Activated CD8-positive, alpha-beta T cell treated with anti-CD3 and anti-CD28 coated beads, Interleukin-2, amount 10 ng/mL, durations not matched to agents 7 days and 5 days (primary cell): ENCODE measurements at regions not wholly inside any gene's neighbourhood (a gene's known extent, or its start where the extent isn't known, plus 50 kb on each side); places are given as distances from the start of the nearest gene placed in this dataset.
"Not testable (repeated sequence)": the region's sequence is repeated elsewhere in the genome, so short reads cannot be mapped to it uniquely, and the experiment has no call there.

ENCODE experiments used
- ATAC-seq: fragments of 150-1000 bp; cut with Tn5 transposase; one replicate; pipeline ENCODE4 v1.10.0; 2021; ENCODE audit warnings: moderate library complexity
- CTCF ChIA-PET: fragments of 350-600 bp; sonication (Branson Sonifier 250); formaldehyde crosslinking; loops from one replicate; lab custom pipeline; 2021; ENCODE audit warnings: antibody characterized with exemption; lab: Charles Lee
- POLR2A ChIA-PET: fragments of 350-600 bp; sonication (Branson Sonifier 250); formaldehyde crosslinking; loops from one replicate; lab custom pipeline; 2021; ENCODE audit warnings: antibody characterized with exemption; lab: Charles Lee
- DNase-seq: peaks from one replicate; pipeline ENCODE4 v3.0.0-alpha.2; 2020
- H3K27ac Mint-ChIP-seq: one replicate; pipeline ENCODE4 v1.8.0; 2021; ENCODE audit warnings: mild to moderate bottlenecking, mixed read lengths
- H3K27me3 Mint-ChIP-seq: one replicate; pipeline ENCODE4 v1.8.0; 2021; ENCODE audit warnings: low read depth, mixed read lengths
- H3K36me3 Mint-ChIP-seq: one replicate; pipeline ENCODE4 v1.8.0; 2021; ENCODE audit warnings: low read depth, mixed read lengths
- H3K4me1 Mint-ChIP-seq: one replicate; pipeline ENCODE4 v1.8.0; 2021; ENCODE audit warnings: low read depth, mixed read lengths
- H3K4me3 Mint-ChIP-seq: one replicate; pipeline ENCODE4 v1.8.0; 2021; ENCODE audit warnings: mild to moderate bottlenecking, mixed read lengths
- H3K9me3 Mint-ChIP-seq: one replicate; pipeline ENCODE4 v1.8.0; 2022; ENCODE audit warnings: mixed read lengths; ENCODE audit not compliant: insufficient read depth

DNA sequence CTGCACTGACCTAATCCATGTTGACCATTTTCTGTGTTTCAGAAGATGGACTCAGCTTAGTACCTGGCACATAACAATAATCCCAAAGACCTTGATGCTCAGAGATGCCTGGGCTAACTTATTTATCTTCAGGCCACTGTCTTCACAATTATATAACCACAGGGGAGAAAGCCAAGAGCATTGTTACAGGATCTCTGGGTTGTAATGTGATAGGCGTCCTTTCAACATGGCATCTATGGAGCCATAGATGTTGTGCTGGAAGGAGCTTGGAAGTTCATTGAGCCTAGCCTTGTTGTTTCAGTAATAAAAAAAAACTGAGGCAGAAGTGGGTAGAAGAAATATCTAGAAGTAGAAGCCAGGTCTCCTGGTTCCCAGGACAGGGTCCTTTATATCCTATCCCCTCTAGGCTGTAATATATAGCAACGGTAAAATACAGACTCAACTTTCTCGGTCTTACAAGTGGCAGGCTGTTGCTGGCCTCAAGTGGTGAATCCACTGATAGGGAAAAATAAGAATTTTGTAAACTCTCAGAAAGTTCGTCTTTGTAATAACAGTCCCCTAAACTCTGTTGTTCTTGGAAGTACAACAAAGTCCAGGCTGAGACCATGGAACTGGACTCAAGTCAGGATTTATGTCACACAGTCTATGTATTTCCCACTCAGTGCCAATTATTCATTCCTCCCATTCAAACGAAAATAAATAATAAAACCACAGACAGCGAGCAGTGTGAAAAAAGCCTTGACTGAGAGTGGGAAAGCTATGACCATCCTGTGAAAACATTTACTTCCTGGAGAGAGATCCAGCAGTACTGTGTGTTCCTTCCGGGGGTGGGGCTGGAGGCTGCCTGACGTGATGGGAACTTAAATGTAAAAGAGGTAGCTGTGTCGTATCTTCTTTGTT, 277.6 kb downstream of the REEP3 start:
- CTCF ChIA-PET, result interaction anchor here (1.4 kb wide), 1 partner anchor 68 kb away, joined by 3 read pairs; no protein-coding TSS in a partner anchor
- Mint-ChIP-seq H3K27me3 (no peaks in the 10 kb centered on the region), H3K36me3 (no peaks in the 10 kb centered on the region), H3K27ac (no peak overlapping the region), H3K4me1 (peaks cover 10% of the 10 kb centered on the region), H3K9me3 (no peaks in the 10 kb centered on the region), H3K4me3 (no peak overlapping the region)
- DNase-seq (no peak), ATAC-seq (no peak)
- POLR2A ChIA-PET, result no interaction called here

DNA sequence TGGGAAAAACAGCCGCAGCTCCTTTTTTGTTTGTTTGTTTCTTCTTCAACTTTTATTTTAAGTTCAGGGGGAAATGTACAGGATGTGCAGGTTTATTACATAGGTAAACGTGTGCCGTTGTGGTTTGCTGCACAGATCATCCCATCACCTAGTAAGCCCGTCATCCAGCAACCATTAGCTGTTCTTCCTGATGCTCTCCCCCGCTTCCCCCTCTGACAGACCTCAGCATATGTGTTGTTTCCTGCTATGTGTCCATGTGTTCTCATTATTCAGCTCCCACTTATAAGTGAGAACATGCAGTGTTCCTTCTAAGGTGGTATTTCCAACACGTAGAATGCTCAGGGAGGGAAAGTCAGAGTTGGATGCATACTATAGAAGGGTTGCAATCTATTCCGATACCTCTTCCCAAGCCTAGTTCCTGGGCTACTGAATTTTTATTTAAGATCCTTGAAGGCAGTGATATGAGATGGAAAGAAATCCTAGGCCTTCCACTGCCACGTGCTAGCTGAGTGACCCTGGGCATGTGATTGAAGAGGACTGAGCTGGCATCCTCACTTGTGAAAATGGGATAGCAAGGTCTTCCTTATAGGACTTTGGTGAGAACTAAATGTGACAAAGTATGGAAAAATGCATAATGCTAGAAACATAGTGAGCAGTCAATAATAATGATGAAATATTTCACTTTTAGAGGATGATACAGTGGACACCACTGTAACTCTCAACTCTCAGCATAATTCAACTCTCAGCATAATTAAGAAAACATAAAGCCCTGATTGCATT, 278.5 kb downstream of the REEP3 start:
- ATAC-seq, result no peak
- Mint-ChIP-seq H3K4me3 (no peak overlapping the region), H3K9me3 (no peaks in the 10 kb centered on the region), H3K27me3 (no peaks in the 10 kb centered on the region), H3K4me1 (peaks cover 10% of the 10 kb centered on the region), H3K36me3 (no peaks in the 10 kb centered on the region), H3K27ac (no peak overlapping the region)
- CTCF ChIA-PET, result interaction anchor here (1.0 to 1.4 kb wide), 2 partner anchors 20 to 67 kb away, joined by 3 read pairs; no protein-coding TSS in a partner anchor
- no peak for DNase-seq
- POLR2A ChIA-PET, result no interaction called here

DNA sequence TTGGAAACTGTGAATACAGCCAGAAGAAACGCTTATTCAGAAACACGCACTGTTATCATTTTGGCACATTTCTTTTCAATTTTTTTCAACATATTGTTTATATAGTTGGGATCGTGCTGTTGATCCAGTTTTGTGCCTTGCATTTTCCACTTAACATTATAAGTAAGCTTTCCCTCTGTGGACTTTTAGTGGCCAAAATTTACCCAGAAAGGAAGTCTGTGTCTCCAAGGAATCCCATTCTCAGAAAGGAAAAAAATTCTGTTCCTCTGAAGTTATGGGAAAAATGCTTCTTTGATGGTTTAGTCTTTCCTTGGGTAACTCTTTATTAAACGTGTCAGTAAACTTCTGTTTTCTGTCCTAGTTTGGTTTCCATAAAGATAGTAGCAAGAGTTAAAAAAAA, 280.0 kb downstream of the REEP3 start:
- DNase-seq (no peak), ATAC-seq (no peak)
- Mint-ChIP-seq H3K27me3 (no peaks in the 10 kb centered on the region), H3K27ac (no peak overlapping the region), H3K4me3 (no peak overlapping the region), H3K36me3 (no peaks in the 10 kb centered on the region), H3K4me1 (peaks cover 10% of the 10 kb centered on the region), H3K9me3 (no peaks in the 10 kb centered on the region)
- ChIA-PET POLR2A (no interaction called here), CTCF (no interaction called here)

DNA sequence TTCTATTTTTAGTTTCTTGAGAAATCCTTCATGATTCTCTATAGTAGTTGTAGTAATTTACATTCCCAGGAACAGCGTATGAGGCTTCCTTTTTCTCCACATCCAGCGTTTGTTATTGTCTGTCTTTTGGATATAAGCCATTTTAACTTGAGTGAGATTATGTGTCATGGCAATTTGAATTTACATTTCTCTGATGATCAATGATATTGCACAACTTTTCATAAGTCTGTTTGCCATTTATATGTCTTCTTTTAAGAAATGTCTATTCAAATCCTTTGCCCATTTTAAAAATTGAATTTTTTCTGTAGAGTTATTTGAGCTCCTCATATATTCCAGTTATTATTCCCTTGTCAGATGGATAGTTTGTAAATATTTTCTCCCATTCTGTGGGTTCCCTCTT, 285.1 kb downstream of the REEP3 start:
- Mint-ChIP-seq H3K27me3 (no peaks in the 10 kb centered on the region), H3K36me3 (no peaks in the 10 kb centered on the region), H3K4me3 (no peak overlapping the region), H3K4me1 (no peaks in the 10 kb centered on the region), H3K27ac (no peak overlapping the region), H3K9me3 (no peaks in the 10 kb centered on the region)
- no peak for ATAC-seq
- ChIA-PET CTCF (no interaction called here), POLR2A (no interaction called here)
- no peak for DNase-seq

DNA sequence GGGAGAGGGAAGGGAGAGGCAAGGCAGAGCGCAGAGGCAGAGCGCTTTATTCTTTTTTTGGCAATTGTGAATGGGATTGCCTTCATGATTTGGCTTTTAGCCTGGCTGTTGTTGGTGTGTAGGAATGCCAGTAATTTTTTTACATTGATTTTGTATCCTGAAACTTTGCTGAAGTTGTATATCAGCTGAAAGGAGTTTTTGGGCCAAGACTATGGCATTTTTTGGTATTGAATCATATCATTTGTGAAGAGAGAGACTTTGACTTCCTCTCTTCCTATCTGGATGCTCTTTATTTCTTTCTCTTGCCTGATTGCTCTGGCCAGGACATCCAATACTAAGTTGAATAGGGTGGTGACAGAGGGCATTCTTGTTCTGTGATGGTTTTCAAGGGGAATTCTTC, 291.3 kb downstream of the REEP3 start:
- CTCF ChIA-PET, result no interaction called here
- peaks cover 3% of the 10 kb centered on the region for H3K27me3 Mint-ChIP-seq
- POLR2A ChIA-PET, result no interaction called here

DNA sequence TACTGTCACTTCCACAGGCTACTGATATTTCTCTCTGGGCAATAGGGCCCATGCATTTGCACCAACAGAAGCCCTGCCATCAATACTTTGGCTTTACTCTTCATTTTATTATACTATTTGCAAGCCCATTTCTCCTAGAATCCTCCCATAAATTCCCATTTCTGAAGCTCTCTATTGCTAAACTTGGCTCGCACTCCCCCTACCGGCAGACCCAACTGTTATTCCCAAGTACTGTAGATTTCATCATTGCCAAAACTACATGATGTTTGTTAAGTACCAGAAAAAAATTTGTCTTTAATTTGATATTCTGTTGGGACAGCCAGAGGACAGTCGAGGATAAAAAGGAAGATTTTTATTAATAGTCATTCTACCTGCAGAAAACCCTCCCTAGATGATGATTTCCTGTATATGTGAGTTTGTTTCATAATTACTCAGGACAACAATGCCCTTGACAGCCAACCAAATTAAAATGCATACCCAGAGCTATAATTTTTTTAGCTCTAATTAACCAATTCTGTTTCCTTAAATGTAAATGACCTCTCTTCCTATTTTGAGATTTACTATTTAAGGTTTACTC, 298.6 kb downstream of the REEP3 start:
- H3K27ac Mint-ChIP-seq, result no peak overlapping the region
- peaks cover 12% of the 10 kb centered on the region for H3K27me3 Mint-ChIP-seq
- no peaks in the 10 kb centered on the region for H3K9me3 Mint-ChIP-seq
- H3K4me3 Mint-ChIP-seq, result no peak overlapping the region
- no peaks in the 10 kb centered on the region for H3K4me1 Mint-ChIP-seq
- DNase-seq, result peak; percentile 23
- ChIA-PET POLR2A (no interaction called here), CTCF (interaction anchor here (0.9 to 1.3 kb wide), 3 partner anchors 12 to 47 kb away, joined by 3 to 4 read pairs (median 3); no protein-coding TSS in a partner anchor)
- H3K36me3 Mint-ChIP-seq, result no peaks in the 10 kb centered on the region
- no peak for ATAC-seq

More for the DNA sequence above, 291.3 kb downstream of the REEP3 start:
- Mint-ChIP-seq H3K36me3 (no peaks in the 10 kb centered on the region), H3K4me3 (no peak overlapping the region), H3K9me3 (no peaks in the 10 kb centered on the region), H3K4me1 (no peaks in the 10 kb centered on the region), H3K27ac (no peak overlapping the region)
- no peak for DNase-seq
- ATAC-seq, result no peak

DNA sequence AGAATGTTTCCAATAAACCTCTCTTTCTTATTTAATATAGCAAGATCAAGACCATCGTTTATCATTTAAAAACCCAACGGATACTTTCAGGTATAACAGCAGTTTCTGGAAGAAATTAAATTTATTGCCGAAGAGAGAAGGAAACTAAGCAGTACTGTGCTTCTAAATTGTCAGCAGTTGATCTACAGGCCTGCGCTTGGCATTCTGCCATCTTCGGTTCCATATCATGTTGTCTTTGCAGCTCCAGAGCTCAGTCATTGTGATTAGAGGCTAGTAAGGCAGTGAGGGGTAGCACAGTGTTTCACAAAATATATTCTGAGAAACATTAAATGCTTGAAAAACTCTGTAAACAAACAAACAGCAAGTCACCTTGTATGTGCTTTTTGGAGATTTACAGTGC, 301.3 kb downstream of the REEP3 start:
- no peak for DNase-seq
- H3K9me3 Mint-ChIP-seq, result no peaks in the 10 kb centered on the region
- no peak overlapping the region for H3K4me3 Mint-ChIP-seq
- H3K27me3 Mint-ChIP-seq, result peaks cover 8% of the 10 kb centered on the region
- no peaks in the 10 kb centered on the region for H3K4me1 Mint-ChIP-seq
- no peaks in the 10 kb centered on the region for H3K36me3 Mint-ChIP-seq
- CTCF ChIA-PET, result no interaction called here
- POLR2A ChIA-PET, result no interaction called here
- ATAC-seq, result no peak
- H3K27ac Mint-ChIP-seq, result no peak overlapping the region

DNA sequence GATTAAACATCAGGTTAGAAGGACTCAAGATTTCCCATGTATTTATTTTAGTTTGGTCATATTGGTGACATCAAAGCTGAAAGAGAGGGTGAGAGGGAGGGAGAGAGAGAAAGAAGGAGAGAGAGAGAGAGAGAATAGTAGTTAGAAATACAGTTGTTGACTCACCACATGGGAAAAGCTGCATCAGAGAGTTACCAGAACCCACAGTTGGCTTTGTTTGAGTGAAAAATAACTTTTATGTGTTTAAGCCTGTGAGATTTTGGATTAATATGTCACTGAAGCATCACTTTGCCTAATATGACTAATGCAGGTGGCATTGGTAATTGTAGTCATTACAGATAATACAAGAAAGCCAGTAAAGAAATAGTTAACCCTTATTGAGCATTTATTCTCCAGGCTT, 303.9 kb downstream of the REEP3 start:
- POLR2A ChIA-PET, result no interaction called here
- no peak for ATAC-seq
- Mint-ChIP-seq H3K36me3 (no peaks in the 10 kb centered on the region), H3K27me3 (peaks cover 8% of the 10 kb centered on the region), H3K27ac (no peak overlapping the region), H3K4me1 (no peaks in the 10 kb centered on the region), H3K9me3 (no peaks in the 10 kb centered on the region), H3K4me3 (no peak overlapping the region)
- CTCF ChIA-PET, result no interaction called here
- no peak for DNase-seq

DNA sequence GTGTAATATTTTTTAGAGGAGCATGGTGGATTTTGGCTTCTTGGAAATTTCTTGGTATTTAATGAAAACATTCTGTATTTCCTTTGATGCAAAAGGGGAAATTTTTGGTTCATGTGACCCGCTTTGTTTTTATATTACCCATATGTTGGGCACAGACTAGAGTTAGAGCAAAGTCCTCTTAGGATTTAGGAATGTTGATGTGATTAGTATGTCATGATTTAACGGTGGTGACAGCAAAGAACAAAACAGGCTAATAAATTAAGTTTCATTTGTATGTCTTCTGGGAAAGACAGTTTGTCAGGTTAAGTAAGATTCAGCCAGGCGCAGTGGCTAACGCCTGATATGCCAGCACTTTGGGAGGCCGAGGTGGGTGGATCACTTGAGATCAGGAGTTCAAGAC, 304.6 kb downstream of the REEP3 start:
- ChIA-PET CTCF (no interaction called here), POLR2A (no interaction called here)
- Mint-ChIP-seq H3K4me1 (no peaks in the 10 kb centered on the region), H3K9me3 (no peaks in the 10 kb centered on the region), H3K36me3 (no peaks in the 10 kb centered on the region), H3K27me3 (peaks cover 8% of the 10 kb centered on the region), H3K27ac (no peak overlapping the region), H3K4me3 (no peak overlapping the region)
- DNase-seq (no peak), ATAC-seq (no peak)

DNA sequence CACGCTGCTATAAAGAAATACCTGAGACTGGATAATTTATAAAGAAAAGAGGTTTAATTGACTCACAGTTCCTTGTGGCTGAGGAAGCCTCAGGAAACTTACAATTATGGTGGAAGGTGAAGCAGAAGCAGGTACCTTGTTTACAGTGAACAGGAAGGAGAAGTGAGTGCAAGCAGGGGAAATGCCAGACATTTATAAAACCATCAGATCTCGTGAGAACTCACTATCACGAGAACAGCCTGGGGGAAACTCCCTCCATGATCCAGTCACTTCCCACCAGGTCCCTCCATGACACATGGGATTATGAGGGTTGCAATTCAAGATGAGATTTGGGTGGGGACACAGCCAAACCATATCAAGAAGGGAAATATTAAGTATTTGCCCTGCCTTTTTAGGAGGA, 305.8 kb downstream of the REEP3 start:
- POLR2A ChIA-PET, H3K9me3 Mint-ChIP-seq, H3K4me3 Mint-ChIP-seq, ATAC-seq, DNase-seq, CTCF ChIA-PET, H3K27me3 Mint-ChIP-seq, H3K36me3 Mint-ChIP-seq, H3K27ac Mint-ChIP-seq, H3K4me1 Mint-ChIP-seq: not testable (repeated sequence)

DNA sequence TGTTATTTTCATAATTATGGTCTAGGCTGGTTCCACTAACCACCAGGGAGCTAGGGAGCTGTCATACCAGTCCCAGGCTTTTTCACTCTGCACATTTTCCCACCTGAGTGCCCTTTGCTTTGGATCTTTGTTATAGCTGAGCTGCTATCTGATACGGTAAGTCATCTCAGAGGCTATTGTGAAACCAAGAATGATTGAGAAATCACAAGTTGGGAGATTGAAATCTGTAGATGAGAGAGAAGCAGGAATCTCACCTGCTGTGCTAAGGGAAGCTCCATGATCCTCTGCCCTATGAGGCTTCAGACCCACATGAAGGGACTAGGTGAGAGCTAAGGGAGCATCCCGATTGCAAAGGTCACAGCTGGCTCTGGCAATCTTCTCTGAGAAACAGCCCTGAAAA, 307.8 kb downstream of the REEP3 start:
- ATAC-seq (no peak), DNase-seq (no peak)
- H3K27ac Mint-ChIP-seq, result no peak overlapping the region
- no peaks in the 10 kb centered on the region for H3K36me3 Mint-ChIP-seq
- H3K27me3 Mint-ChIP-seq, result peaks cover 5% of the 10 kb centered on the region
- no peak overlapping the region for H3K4me3 Mint-ChIP-seq
- CTCF ChIA-PET, result no interaction called here
- H3K4me1 Mint-ChIP-seq, result no peaks in the 10 kb centered on the region
- H3K9me3 Mint-ChIP-seq, result no peaks in the 10 kb centered on the region
- POLR2A ChIA-PET, result no interaction called here
